ENCODE measurements at regions not wholly inside any gene's neighbourhood (a gene's known extent, or its start where the extent isn't known, plus 50 kb on each side); places are given as distances from the start of the nearest gene placed in this dataset.

DNA sequence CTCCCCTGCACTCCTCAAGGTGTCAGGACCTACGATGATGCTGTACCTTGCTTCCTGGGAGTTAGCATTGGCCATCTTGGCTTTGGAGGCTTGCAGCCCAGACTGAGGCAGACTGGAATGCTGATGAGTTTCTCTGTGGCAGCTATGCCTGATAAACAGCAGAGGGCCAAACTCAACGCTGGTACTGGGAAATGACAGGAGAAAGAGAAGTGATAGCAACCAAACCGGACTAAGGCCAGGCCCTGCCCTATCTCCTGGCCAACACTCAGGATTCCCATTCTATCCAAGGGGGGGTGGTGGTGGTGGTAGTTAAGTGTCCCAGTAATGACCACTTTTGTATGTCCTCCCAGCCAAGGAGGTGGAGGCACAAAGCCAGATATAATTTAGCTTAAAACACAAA is 90.0 kb upstream of the DTNBP1 start:
- no peak for DNase-seq (ENCODE audit: low spot score, unreplicated experiment)
- Mint-ChIP-seq H3K4me3 (ENCODE audit: low read depth) (no peak overlapping the region), H3K27me3 (peaks cover 6% of the 10 kb centered on the region), H3K27ac (no peak overlapping the region), H3K4me1 (ENCODE audit: low read depth) (peaks cover 5% of the 10 kb centered on the region), H3K36me3 (ENCODE audit: insufficient read depth) (no peaks in the 10 kb centered on the region), H3K9me3 (ENCODE audit: low read depth) (no peaks in the 10 kb centered on the region)
- TF ChIP-seq CTCF (IDR thresholded peaks at IDR 0.05; ENCODE audit: unreplicated experiment): peak; percentile 13

DNA sequence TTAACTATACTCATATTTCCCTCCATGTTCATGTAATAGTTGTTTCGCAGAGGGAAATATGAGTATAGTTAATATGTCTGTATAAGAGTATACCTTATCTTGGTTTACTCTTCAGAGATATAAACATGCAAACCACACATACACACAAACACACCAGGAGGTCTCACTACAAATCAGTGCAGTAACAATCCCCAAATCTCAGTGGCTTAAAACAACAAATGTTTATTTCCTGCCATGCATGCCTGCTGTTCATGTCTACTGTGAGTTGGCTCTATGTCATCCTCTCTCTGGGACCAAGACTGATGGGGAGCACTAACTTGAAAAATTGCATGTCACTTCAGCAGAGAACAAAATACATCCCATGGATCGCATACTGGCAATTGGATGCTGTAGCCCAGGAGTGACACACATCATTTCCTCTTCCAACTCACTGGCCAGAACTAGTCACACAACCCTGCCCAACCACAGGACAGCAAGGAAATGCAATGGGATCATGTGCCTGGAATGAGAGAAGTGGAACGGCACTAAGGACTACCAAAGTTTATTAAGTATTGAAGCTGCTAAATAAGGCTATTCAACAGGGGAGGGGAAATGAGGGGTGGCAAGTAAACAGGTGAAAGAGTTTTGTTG is 89.0 kb upstream of the DTNBP1 start:
- no peaks in the 10 kb centered on the region for H3K36me3 Mint-ChIP-seq (ENCODE audit: insufficient read depth)
- no peak for TF ChIP-seq CTCF (IDR thresholded peaks at IDR 0.05; ENCODE audit: unreplicated experiment)
- no peak overlapping the region for H3K4me3 Mint-ChIP-seq (ENCODE audit: low read depth)
- H3K4me1 Mint-ChIP-seq (ENCODE audit: low read depth): peaks cover 6% of the 10 kb centered on the region
- no peak overlapping the region for H3K27ac Mint-ChIP-seq
- no peaks in the 10 kb centered on the region for H3K9me3 Mint-ChIP-seq (ENCODE audit: low read depth)
- H3K27me3 Mint-ChIP-seq: peaks cover 8% of the 10 kb centered on the region
- no peak for DNase-seq (ENCODE audit: low spot score, unreplicated experiment)

- peaks cover 8% of the 10 kb centered on the region for H3K27me3 Mint-ChIP-seq
- peaks cover 7% of the 10 kb centered on the region for H3K9me3 Mint-ChIP-seq (ENCODE audit: low read depth)
- no peak for TF ChIP-seq CTCF (IDR thresholded peaks at IDR 0.05; ENCODE audit: unreplicated experiment)
- H3K4me3 Mint-ChIP-seq (ENCODE audit: low read depth): no peak overlapping the region
- H3K27ac Mint-ChIP-seq: no peak overlapping the region
- no peak for DNase-seq (ENCODE audit: low spot score, unreplicated experiment)
- H3K4me1 Mint-ChIP-seq (ENCODE audit: low read depth): peaks cover 7% of the 10 kb centered on the region
- no peaks in the 10 kb centered on the region for H3K36me3 Mint-ChIP-seq (ENCODE audit: insufficient read depth)
These were observed 85.5 kb upstream of the DTNBP1 start for GRCh38 chr6:15748341-15748740.

GRCh38 chr6:15747354-15747883 is 84.6 kb upstream of the DTNBP1 start:
- Mint-ChIP-seq H3K4me3 (ENCODE audit: low read depth) (no peak overlapping the region), H3K27me3 (peaks cover 8% of the 10 kb centered on the region), H3K4me1 (ENCODE audit: low read depth) (peaks cover 7% of the 10 kb centered on the region), H3K27ac (no peak overlapping the region), H3K9me3 (ENCODE audit: low read depth) (peaks cover 13% of the 10 kb centered on the region), H3K36me3 (ENCODE audit: insufficient read depth) (no peaks in the 10 kb centered on the region)
- no peak for TF ChIP-seq CTCF (IDR thresholded peaks at IDR 0.05; ENCODE audit: unreplicated experiment)
- no peak for DNase-seq (ENCODE audit: low spot score, unreplicated experiment)

GRCh38 chr6:15745781-15746180 is 83.0 kb upstream of the DTNBP1 start:
- peaks cover 7% of the 10 kb centered on the region for H3K4me1 Mint-ChIP-seq (ENCODE audit: low read depth)
- DNase-seq (ENCODE audit: low spot score, unreplicated experiment): no peak
- no peaks in the 10 kb centered on the region for H3K36me3 Mint-ChIP-seq (ENCODE audit: insufficient read depth)
- H3K4me3 Mint-ChIP-seq (ENCODE audit: low read depth): no peak overlapping the region
- TF ChIP-seq CTCF (IDR thresholded peaks at IDR 0.05; ENCODE audit: unreplicated experiment): no peak
- H3K9me3 Mint-ChIP-seq (ENCODE audit: low read depth): peaks cover 18% of the 10 kb centered on the region
- H3K27ac Mint-ChIP-seq: no peak overlapping the region
- peaks cover 5% of the 10 kb centered on the region for H3K27me3 Mint-ChIP-seq
